Erythroblast (primary cell): ENCODE measurements at regions not wholly inside any gene's neighbourhood (a gene's known extent, or its start where the extent isn't known, plus 50 kb on each side); places are given as distances from the start of the nearest gene placed in this dataset.

Source experiments
- GATA1 ChIP-seq: IDR thresholded peaks from 2 replicates; pipeline ENCODE4 v1.6.1; 2011; ENCODE audit warnings: low read depth, mild to moderate bottlenecking, control low read depth, low read length, moderate library complexity
- POLR2A ChIP-seq: IDR thresholded peaks from 2 replicates; pipeline ENCODE4 v1.6.1; 2011; ENCODE audit warnings: mild to moderate bottlenecking, low read length

DNA sequence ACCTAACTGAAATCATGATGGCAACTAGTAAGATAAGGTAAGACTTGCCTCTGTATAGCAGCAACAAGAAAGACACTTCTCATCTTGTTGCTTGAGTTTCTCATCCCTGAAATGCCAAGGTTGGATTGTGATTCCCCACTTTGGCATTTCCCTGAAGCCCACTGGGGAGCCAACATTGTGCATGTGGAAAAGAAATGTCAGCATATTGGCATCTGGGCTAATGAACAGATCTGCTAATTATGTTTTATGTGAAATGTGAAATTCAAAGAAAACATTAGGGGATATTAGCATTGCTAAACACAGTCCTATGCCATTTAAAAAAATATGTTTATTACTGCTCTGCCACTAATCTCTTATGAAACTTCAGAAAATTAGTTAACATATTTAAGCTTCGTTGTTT lies 126.3 kb upstream of the PCSK2 start:
- TF ChIP-seq POLR2A (no peak), GATA1 (no peak)
